ENCODE measurements at regions not wholly inside any gene's neighbourhood (a gene's known extent, or its start where the extent isn't known, plus 50 kb on each side); places are given as distances from the start of the nearest gene placed in this dataset.

DNA sequence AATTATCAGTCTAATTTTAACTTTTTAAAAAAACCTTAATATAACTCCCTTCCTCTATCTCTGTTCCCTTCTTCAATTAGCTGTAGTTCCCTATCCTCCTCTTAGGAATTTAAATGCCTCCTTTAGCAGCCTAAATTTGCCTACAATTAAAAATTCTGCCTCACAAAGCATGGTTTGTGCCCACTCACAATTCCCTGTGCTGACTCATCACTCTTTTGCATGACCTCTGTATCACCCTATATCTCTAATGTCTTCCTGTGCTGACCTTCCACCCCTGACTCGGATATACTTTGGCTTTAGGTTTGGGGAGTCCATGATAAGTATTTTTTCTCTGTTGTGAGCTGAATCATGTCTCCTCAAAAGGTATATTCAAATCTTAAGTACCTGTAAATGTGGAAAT lies 253.6 kb downstream of the RNF144B start:
- Histone ChIP-seq H3K36me3 (ENCODE audit: control insufficient read depth, insufficient read depth, low read length) (no peaks in the 10 kb centered on the region), H3K9me3 (ENCODE audit: control insufficient read depth, insufficient read depth, low read length) (no peaks in the 10 kb centered on the region), H3K4ac (ENCODE audit: low read depth, low read length) (no peak overlapping the region), H4K91ac (ENCODE audit: insufficient read depth, low read depth, low read length) (no peak overlapping the region), H3K27ac (ENCODE audit: insufficient read depth, low read length) (no peak overlapping the region), H3K56ac (ENCODE audit: extremely low read depth, insufficient read depth, low read length) (no peak overlapping the region), H3K4me3 (ENCODE audit: insufficient read depth, low read depth, low read length) (no peak overlapping the region), H2AK5ac (ENCODE audit: low read depth, low read length) (no peak overlapping the region), H3K27me3 (ENCODE audit: control insufficient read depth, insufficient read depth, low read length) (no peaks in the 10 kb centered on the region), H3K4me1 (ENCODE audit: control insufficient read depth, insufficient read depth, low read length) (no peaks in the 10 kb centered on the region), H3K18ac (ENCODE audit: low read depth, low read length) (no peak overlapping the region), H2BK15ac (ENCODE audit: low read depth, low read length) (no peak overlapping the region), H2BK5ac (ENCODE audit: low read depth, low read length, poor library complexity, severe bottlenecking) (no peak overlapping the region), H4K8ac (ENCODE audit: low read depth in 2 of 2, low read length in 2 of 2) (no peak overlapping the region), H2AK9ac (replicated peaks; ENCODE audit: low read depth, low read length, poor library complexity) (no peak overlapping the region), H3K79me1 (ENCODE audit: low read depth in 1 of 2, low read length in 2 of 2) (no peaks in the 10 kb centered on the region), H2AFZ (replicated peaks; ENCODE audit: low read length, poor library complexity) (no peak overlapping the region), H3K14ac (replicated peaks; ENCODE audit: low read depth, low read length) (no peak overlapping the region), H3K9me1 (ENCODE audit: insufficient read depth, low read length) (no peaks in the 10 kb centered on the region), H2BK20ac (ENCODE audit: low read depth, low read length) (no peak overlapping the region), H3K4me2 (ENCODE audit: low read depth, low read length) (no peak overlapping the region), H2BK120ac (ENCODE audit: low read depth, low read length) (no peak overlapping the region), H4K5ac (ENCODE audit: low read depth, low read length) (no peak overlapping the region), H3K9ac (ENCODE audit: low read depth, low read length) (no peak overlapping the region), H3K23ac (ENCODE audit: low read depth, low read length) (no peak overlapping the region), H4K20me1 (ENCODE audit: insufficient read depth, low read length) (no peaks in the 10 kb centered on the region)
- ATAC-seq (ENCODE audit: low read depth) (no peak), DNase-seq (no peak)
- no CpG with 5 or more reads among the region's 1 CpG for WGBS, 2 experiments (ENCODE audit: extremely low coverage in 2 of 2, insufficient read length in 1 of 2)
- no TSS peak for BruUV-seq (replicated peaks)
- dilution Hi-C loops (cut with HindIII; ENCODE audit: low sequenced_read_pairs, unreplicated experiment) (no loop called here), in situ Hi-C loops (cut with MboI; ENCODE audit: low sequenced_read_pairs) (no loop called here), intact Hi-C loops (cut with micrococcal nuclease) (no loop called here)
- ChIA-PET POLR2A (ENCODE audit: unreplicated experiment) (no interaction called here), CTCF (no interaction called here)
- TF ChIP-seq MAFK (IDR thresholded peaks at IDR 0.05; ENCODE audit: low read depth, low read length) (peak; percentile 73), CHD1 (IDR thresholded peaks at IDR 0.05; ENCODE audit: low read depth, low read length) (no peak)

All from IMR-90 (cell line).